HG02981 (cell line): ENCODE measurements at regions not wholly inside any gene's neighbourhood (a gene's known extent, or its start where the extent isn't known, plus 50 kb on each side); places are given as distances from the start of the nearest gene placed in this dataset.
"Not testable (repeated sequence)": the region's sequence is repeated elsewhere in the genome, so short reads cannot be mapped to it uniquely, and the experiment has no call there.

Experiments
- ATAC-seq: cut with Tn5 transposase; IDR thresholded peaks from one replicate; pipeline ENCODE4 v1.9.1; 2021; ENCODE audit warnings: mild to moderate bottlenecking, moderate library complexity; ENCODE audit not compliant: unreplicated experiment

- no peak for ATAC-seq
These were observed 417.1 kb downstream of the SOCS6 start for GRCh38 chr18:70705831-70706416.

- ATAC-seq: no peak
These were observed 411.7 kb downstream of the SOCS6 start for GRCh38 chr18:70700496-70700895.

GRCh38 chr18:70698574-70698973 is 409.7 kb downstream of the SOCS6 start:
- ATAC-seq: no peak

- ATAC-seq: no peak
These were observed 404.4 kb downstream of the SOCS6 start for GRCh38 chr18:70693246-70693645.

GRCh38 chr18:70689765-70690164 is 400.9 kb downstream of the SOCS6 start:
- not testable (repeated sequence) for ATAC-seq

GRCh38 chr18:70688286-70688685 is 399.4 kb downstream of the SOCS6 start:
- no peak for ATAC-seq

GRCh38 chr18:70684821-70685220 is 396.0 kb downstream of the SOCS6 start:
- ATAC-seq: no peak

- ATAC-seq: no peak
These were observed 394.4 kb downstream of the SOCS6 start for GRCh38 chr18:70683263-70683662.

GRCh38 chr18:70674896-70675295 is 386.1 kb downstream of the SOCS6 start:
- no peak for ATAC-seq

- no peak for ATAC-seq
These were observed 385.0 kb downstream of the SOCS6 start for GRCh38 chr18:70673831-70674230.

- no peak for ATAC-seq
These were observed 383.7 kb downstream of the SOCS6 start for GRCh38 chr18:70672581-70672980.

GRCh38 chr18:70671889-70672565 is 383.2 kb downstream of the SOCS6 start:
- no peak for ATAC-seq

- no peak for ATAC-seq
These were observed 378.1 kb downstream of the SOCS6 start for GRCh38 chr18:70666936-70667335.

GRCh38 chr18:70663141-70663540 is 374.3 kb downstream of the SOCS6 start:
- no peak for ATAC-seq

GRCh38 chr18:70662588-70662987 is 373.7 kb downstream of the SOCS6 start:
- ATAC-seq: no peak

- ATAC-seq: no peak
These were observed 370.4 kb downstream of the SOCS6 start for GRCh38 chr18:70659036-70659925.

GRCh38 chr18:70653671-70654070 is 364.8 kb downstream of the SOCS6 start:
- ATAC-seq: no peak

- no peak for ATAC-seq
These were observed 362.0 kb downstream of the SOCS6 start for GRCh38 chr18:70650878-70651277.

- ATAC-seq: no peak
These were observed 360.8 kb downstream of the SOCS6 start for GRCh38 chr18:70649683-70650082.

GRCh38 chr18:70645971-70646370 is 357.1 kb downstream of the SOCS6 start:
- no peak for ATAC-seq

GRCh38 chr18:70643812-70644211 is 355.0 kb downstream of the SOCS6 start:
- no peak for ATAC-seq
